ENCODE measurements at regions not wholly inside any gene's neighbourhood (a gene's known extent, or its start where the extent isn't known, plus 50 kb on each side); places are given as distances from the start of the nearest gene placed in this dataset.

- Histone ChIP-seq H3K9me3 (ENCODE audit: control insufficient read depth in 1 of 2, insufficient read depth in 1 of 2, low read depth in 1 of 2, low read length in 2 of 2) (peaks cover 0 to 24% of the 10 kb centered on the region in 2 experiments; a peak in 1 of 4 replicates), H3K4me1 (ENCODE audit: control insufficient read depth in 1 of 2, insufficient read depth in 2 of 2, low read length in 2 of 2) (no peaks in the 10 kb centered on the region), H3K27me3 (ENCODE audit: insufficient read depth, low read length) (no peaks in the 10 kb centered on the region), H3K4me2 (ENCODE audit: low read length) (no peak overlapping the region), H3K27ac (ENCODE audit: low read depth, low read length) (no peak overlapping the region), H3K4me3 (replicated peaks in 1 of 2; ENCODE audit: low read depth in 1 of 2, low read length in 2 of 2) (no peak overlapping the region), H3K36me3 (ENCODE audit: control insufficient read depth in 1 of 2, insufficient read depth in 2 of 2, low read length in 2 of 2) (no peaks in the 10 kb centered on the region), H3K9ac (ENCODE audit: low read length) (no peak overlapping the region), H3K79me2 (ENCODE audit: insufficient read depth, low read length) (no peaks in the 10 kb centered on the region), H2AFZ (ENCODE audit: low read depth, low read length, poor library complexity, severe bottlenecking) (no peak overlapping the region), H3K9me2 (ENCODE audit: insufficient read depth) (no peaks in the 10 kb centered on the region), H4K20me1 (ENCODE audit: insufficient read depth) (no peaks in the 10 kb centered on the region)
- CTCF ChIA-PET: no interaction called here
- RAD21 ChIA-PET (ENCODE audit: low non-redundant PET in 1 of 2, low total read pairs in 2 of 2, uncharacterized antibody in 2 of 2, unreplicated experiment in 2 of 2): no interaction called here
- POLR2A ChIA-PET: no interaction called here
- BruUV-seq (replicated peaks): no TSS peak
- ATAC-seq (no peak), DNase-seq (ENCODE audit: low read depth, low spot score) (no peak)
- TF ChIP-seq SIN3A (IDR thresholded peaks at IDR 0.05; ENCODE audit: low read depth) (no peak), POLR2AphosphoS5 (IDR thresholded peaks at IDR 0.05; ENCODE audit: low read depth, low read length) (no peak), ELF1 (IDR thresholded peaks at IDR 0.05; ENCODE audit: borderline replicate concordance, low read depth) (no peak), FOSL1 (IDR thresholded peaks at IDR 0.05; ENCODE audit: low read depth) (no peak), CBX3 (IDR thresholded peaks at IDR 0.05; ENCODE audit: low read depth) (no peak), REST (IDR thresholded peaks at IDR 0.05; ENCODE audit: low read depth) (no peak), SP1 (IDR thresholded peaks at IDR 0.05; ENCODE audit: low read depth) (no peak), ZFX (IDR thresholded peaks at IDR 0.05) (no peak), ATF3 (IDR thresholded peaks at IDR 0.05) (no peak), TCF7L2 (IDR thresholded peaks at IDR 0.05; ENCODE audit: borderline replicate concordance, extremely low read depth, insufficient read depth, insufficient read length) (no peak), MAX (IDR thresholded peaks at IDR 0.05) (no peak), CTCF (IDR thresholded peaks at IDR 0.05 in 2 of 3, conservative IDR thresholded peaks at IDR 0.05 in 1 of 3; ENCODE audit: borderline replicate concordance in 1 of 3, insufficient read depth in 1 of 3, low read depth in 2 of 3, low read length in 2 of 3) (no peak), POLR2A (IDR thresholded peaks at IDR 0.05; ENCODE audit: borderline replicate concordance, extremely low read depth, insufficient read depth, insufficient read length) (no peak), EZH2 (IDR thresholded peaks at IDR 0.05) (no peak), SRF (IDR thresholded peaks at IDR 0.05; ENCODE audit: low read depth) (no peak), EZH2phosphoT487 (IDR thresholded peaks at IDR 0.05; ENCODE audit: borderline replicate concordance) (no peak)
- intact Hi-C loops (cut with micrococcal nuclease): loop anchor here (2.0 kb wide), 1 partner anchor 49 kb away; no protein-coding TSS in a partner anchor
These were observed 139.9 kb upstream of the TSHZ2 start for GRCh38 chr20:52832151-52832774.

Data from HCT116 (cell line).